KMS-11 (cell line): ENCODE measurements at regions not wholly inside any gene's neighbourhood (a gene's known extent, or its start where the extent isn't known, plus 50 kb on each side); places are given as distances from the start of the nearest gene placed in this dataset.

Source experiments
- H2AFZ ChIP-seq: fragments of 200-600 bp; sonication (generic); 2 replicates; pipeline ENCODE4 v1.6.1; 2016; ENCODE audit warnings: antibody characterized with exemption, mixed run types, low read depth
- H3K27ac ChIP-seq: fragments of 200-600 bp; sonication (generic); 2 replicates; pipeline ENCODE4 v1.6.1; 2016; ENCODE audit warnings: mild to moderate bottlenecking, mixed run types
- H3K27me3 ChIP-seq: fragments of 200-600 bp; sonication (generic); 2 replicates; pipeline ENCODE4 v1.6.1; 2017; ENCODE audit warnings: mild to moderate bottlenecking, low read depth, mixed run types, moderate library complexity; ENCODE audit not compliant: insufficient read depth
- H3K36me3 ChIP-seq: fragments of 200-600 bp; sonication (generic); 2 replicates; pipeline ENCODE4 v1.6.1; 2017; ENCODE audit warnings: mild to moderate bottlenecking, mixed run types; ENCODE audit not compliant: insufficient read depth
- H3K4me1 ChIP-seq: fragments of 200-600 bp; sonication (generic); 2 replicates; pipeline ENCODE4 v1.6.1; 2016; ENCODE audit warnings: mild to moderate bottlenecking, low read depth, mixed run types; ENCODE audit not compliant: poor library complexity, severe bottlenecking
- H3K4me2 ChIP-seq: fragments of 200-600 bp; sonication (generic); 2 replicates; pipeline ENCODE4 v1.7.0; 2016; ENCODE audit warnings: mild to moderate bottlenecking, mixed run types
- H3K4me3 ChIP-seq: fragments of 200-600 bp; sonication (generic); IDR thresholded peaks from 2 replicates; pipeline ENCODE4 v1.6.1; 2017; ENCODE audit warnings: low read depth, low read length, mixed read lengths; ENCODE audit not compliant: insufficient read depth
- H3K79me2 ChIP-seq: fragments of 200-600 bp; sonication (generic); 2 replicates; pipeline ENCODE4 v1.6.1; 2016; ENCODE audit warnings: low read depth, mixed run types; ENCODE audit not compliant: insufficient read depth
- H3K9ac ChIP-seq: fragments of 200-600 bp; sonication (generic); 2 replicates; pipeline ENCODE4 v1.6.1; 2016; ENCODE audit warnings: mild to moderate bottlenecking, mixed run types
- H4K20me1 ChIP-seq: fragments of 200-600 bp; sonication (generic); 2 replicates; pipeline ENCODE4 v1.6.1; 2016; ENCODE audit warnings: mild to moderate bottlenecking, mixed run types; ENCODE audit not compliant: insufficient read depth
- TF ChIP-seq, protein P1 (sequence below): fragments of 200-600 bp; sonication (generic); conservative IDR thresholded peaks from 2 replicates; pipeline ENCODE4 v1.6.1; 2017; ENCODE audit warnings: low read depth, mild to moderate bottlenecking, antibody characterized with exemption, low read length, moderate library complexity, mixed read lengths

DNA sequence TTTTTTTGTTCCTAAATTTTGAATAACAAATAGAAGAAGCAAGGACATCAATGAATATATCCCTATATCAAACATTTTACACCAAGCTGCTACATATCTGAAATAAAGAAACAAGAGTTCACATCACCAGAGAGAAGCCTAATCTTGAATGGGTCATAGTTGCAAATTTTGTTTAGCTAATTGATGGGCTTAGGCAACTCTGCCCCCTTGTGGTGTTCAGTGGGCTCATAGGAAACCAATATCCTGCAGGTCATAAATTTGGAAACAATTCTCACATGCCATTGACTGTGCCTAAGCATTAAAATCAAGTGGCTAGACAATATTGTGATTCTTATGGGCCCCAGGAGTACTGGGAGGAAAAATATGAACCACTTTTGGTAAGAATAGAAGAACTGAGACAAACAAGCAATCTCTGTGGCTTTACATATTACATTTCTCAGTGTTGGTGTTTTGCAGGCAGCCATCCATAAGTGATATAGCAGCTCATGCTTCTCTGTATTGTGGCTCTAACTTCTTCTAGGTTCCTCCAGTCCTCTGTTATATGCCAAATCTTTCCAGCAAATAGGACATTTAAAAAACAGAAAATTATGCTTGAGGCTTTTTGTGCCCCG, 1262.8 kb upstream of the PRMT6 start:
- Histone ChIP-seq H3K27ac (no peak overlapping the region), H3K4me1 (no peaks in the 10 kb centered on the region), H2AFZ (no peak overlapping the region), H4K20me1 (no peaks in the 10 kb centered on the region), H3K36me3 (no peaks in the 10 kb centered on the region), H3K79me2 (no peaks in the 10 kb centered on the region), H3K4me2 (no peak overlapping the region), H3K27me3 (no peaks in the 10 kb centered on the region), H3K9ac (no peak overlapping the region), H3K4me3 (no peak overlapping the region)
- TF ChIP-seq, protein P1, sequence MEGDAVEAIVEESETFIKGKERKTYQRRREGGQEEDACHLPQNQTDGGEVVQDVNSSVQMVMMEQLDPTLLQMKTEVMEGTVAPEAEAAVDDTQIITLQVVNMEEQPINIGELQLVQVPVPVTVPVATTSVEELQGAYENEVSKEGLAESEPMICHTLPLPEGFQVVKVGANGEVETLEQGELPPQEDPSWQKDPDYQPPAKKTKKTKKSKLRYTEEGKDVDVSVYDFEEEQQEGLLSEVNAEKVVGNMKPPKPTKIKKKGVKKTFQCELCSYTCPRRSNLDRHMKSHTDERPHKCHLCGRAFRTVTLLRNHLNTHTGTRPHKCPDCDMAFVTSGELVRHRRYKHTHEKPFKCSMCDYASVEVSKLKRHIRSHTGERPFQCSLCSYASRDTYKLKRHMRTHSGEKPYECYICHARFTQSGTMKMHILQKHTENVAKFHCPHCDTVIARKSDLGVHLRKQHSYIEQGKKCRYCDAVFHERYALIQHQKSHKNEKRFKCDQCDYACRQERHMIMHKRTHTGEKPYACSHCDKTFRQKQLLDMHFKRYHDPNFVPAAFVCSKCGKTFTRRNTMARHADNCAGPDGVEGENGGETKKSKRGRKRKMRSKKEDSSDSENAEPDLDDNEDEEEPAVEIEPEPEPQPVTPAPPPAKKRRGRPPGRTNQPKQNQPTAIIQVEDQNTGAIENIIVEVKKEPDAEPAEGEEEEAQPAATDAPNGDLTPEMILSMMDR = peak; percentile 65

DNA sequence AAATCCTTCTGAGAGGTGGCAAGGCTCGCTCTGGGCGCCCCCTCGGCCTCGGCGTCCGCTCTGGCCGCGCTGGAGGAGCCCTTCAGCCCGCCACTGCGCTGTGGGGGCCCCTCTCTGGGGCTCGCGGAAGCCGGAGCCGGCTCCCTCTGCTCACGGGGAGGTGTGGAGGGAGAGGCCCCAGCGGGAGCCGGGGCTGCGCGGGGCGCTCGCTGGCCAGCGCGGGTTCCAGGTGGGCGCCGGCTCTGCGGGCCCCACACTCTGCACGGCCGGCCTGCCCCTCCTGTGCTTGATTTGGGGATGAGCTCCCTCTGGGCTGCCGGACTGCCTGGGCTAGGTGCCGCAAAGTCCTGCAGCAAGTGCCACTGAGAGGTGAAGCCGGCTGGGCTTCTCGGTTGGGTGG, 1260.7 kb upstream of the PRMT6 start:
- no peak overlapping the region for H3K9ac ChIP-seq
- no peaks in the 10 kb centered on the region for H3K36me3 ChIP-seq
- no peaks in the 10 kb centered on the region for H3K27me3 ChIP-seq
- H3K4me2 ChIP-seq = no peak overlapping the region
- no peaks in the 10 kb centered on the region for H3K79me2 ChIP-seq
- H2AFZ ChIP-seq = no peak overlapping the region
- no peak overlapping the region for H3K27ac ChIP-seq
- H4K20me1 ChIP-seq = no peaks in the 10 kb centered on the region
- no peaks in the 10 kb centered on the region for H3K4me1 ChIP-seq
- TF ChIP-seq, protein P1 = no peak
- no peak overlapping the region for H3K4me3 ChIP-seq

DNA sequence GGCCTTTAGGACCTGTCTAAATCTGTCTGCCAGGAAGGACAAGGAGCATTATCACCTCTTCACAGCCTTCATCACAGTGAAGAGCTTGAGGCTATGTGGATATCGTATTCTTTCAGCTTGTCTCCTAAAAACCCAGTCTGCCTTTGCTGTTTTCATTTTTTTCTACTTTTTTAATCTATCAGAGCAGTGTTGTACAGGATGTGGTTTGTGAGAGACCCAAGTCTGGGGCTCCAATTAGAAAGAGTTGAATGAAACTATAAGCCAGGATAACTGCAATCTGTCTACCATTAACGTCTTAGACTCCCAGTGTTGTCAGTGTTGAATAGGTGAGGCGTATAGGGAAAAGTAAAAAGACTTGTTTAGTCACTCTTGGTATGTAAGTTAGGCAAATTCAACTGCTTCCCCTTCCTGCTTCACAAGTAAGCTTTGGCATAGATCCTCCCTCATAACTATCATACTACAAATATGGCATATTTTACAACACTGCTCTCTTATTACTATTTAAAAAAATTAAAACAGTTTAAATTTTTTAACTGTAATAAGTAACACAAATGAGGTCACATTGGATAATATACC, 1225.8 kb upstream of the PRMT6 start:
- TF ChIP-seq, protein P1 = no peak
- H3K9ac ChIP-seq = no peak overlapping the region
- no peak overlapping the region for H3K4me2 ChIP-seq
- no peak overlapping the region for H3K27ac ChIP-seq
- no peaks in the 10 kb centered on the region for H3K4me1 ChIP-seq
- no peak overlapping the region for H3K4me3 ChIP-seq
- no peaks in the 10 kb centered on the region for H3K79me2 ChIP-seq
- H3K27me3 ChIP-seq = no peaks in the 10 kb centered on the region
- no peaks in the 10 kb centered on the region for H3K36me3 ChIP-seq
- no peak overlapping the region for H2AFZ ChIP-seq
- no peaks in the 10 kb centered on the region for H4K20me1 ChIP-seq

DNA sequence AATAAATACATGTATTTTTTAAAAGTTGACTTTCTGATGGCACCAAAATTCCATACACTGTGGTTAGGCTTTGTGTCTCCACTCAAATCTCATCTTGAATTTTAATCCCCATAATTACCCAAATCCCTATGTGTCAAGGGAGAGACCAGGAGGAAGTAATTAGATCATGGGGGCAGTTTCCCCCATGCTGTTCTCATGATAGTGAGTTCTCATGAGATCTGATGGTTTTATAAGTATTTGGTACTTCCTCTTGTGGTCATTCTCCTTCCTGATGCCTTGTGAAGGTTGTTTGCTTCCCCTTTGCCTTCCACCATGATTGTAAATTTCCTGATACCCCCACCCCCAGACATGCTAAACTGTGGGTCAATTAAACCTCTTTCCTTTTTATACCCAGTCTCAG, 1218.4 kb upstream of the PRMT6 start:
- Histone ChIP-seq H3K9ac (no peak overlapping the region), H4K20me1 (no peaks in the 10 kb centered on the region), H3K4me1 (no peaks in the 10 kb centered on the region), H2AFZ (no peak overlapping the region), H3K4me2 (no peak overlapping the region), H3K27ac (no peak overlapping the region), H3K4me3 (no peak overlapping the region), H3K27me3 (no peaks in the 10 kb centered on the region), H3K79me2 (no peaks in the 10 kb centered on the region), H3K36me3 (no peaks in the 10 kb centered on the region)
- TF ChIP-seq, protein P1 = no peak
